ENCODE measurements at regions not wholly inside any gene's neighbourhood (a gene's known extent, or its start where the extent isn't known, plus 50 kb on each side); places are given as distances from the start of the nearest gene placed in this dataset.

- H3F3A ChIP-seq (ENCODE audit: insufficient read depth, low read length), result no peaks in the 10 kb centered on the region
- H3K4me1 ChIP-seq (ENCODE audit: insufficient read depth, low read length, severe bottlenecking), result no peaks in the 10 kb centered on the region
- H3K36me3 ChIP-seq (ENCODE audit: insufficient read depth, low read length), result no peaks in the 10 kb centered on the region
- TF ChIP-seq EZH2 (IDR thresholded peaks at IDR 0.05; ENCODE audit: borderline replicate concordance, low read length), result no peak
- no peak for TF ChIP-seq CTCF (IDR thresholded peaks at IDR 0.05; ENCODE audit: low read length)
- no peaks in the 10 kb centered on the region for H4K20me1 ChIP-seq (ENCODE audit: insufficient read depth, low read length)
- no peak overlapping the region for H3K4me2 ChIP-seq (ENCODE audit: low read length)
- no peak overlapping the region for H3K4me3 ChIP-seq (ENCODE audit: low read depth, low read length, poor library complexity, severe bottlenecking)
- H3K79me2 ChIP-seq (ENCODE audit: insufficient read depth, low read length), result no peaks in the 10 kb centered on the region
- no peaks in the 10 kb centered on the region for H3K9me2 ChIP-seq (ENCODE audit: low read depth, low read length)
- H3K27me3 ChIP-seq (ENCODE audit: insufficient read depth, low read length), result no peaks in the 10 kb centered on the region
- no peak overlapping the region for H3K9ac ChIP-seq (ENCODE audit: low read length)
- no peaks in the 10 kb centered on the region for H3K9me3 ChIP-seq (ENCODE audit: low read length)
- no peak overlapping the region for H3K27ac ChIP-seq (ENCODE audit: low read depth, low read length, poor library complexity, severe bottlenecking)
- H2AFZ ChIP-seq (ENCODE audit: low read length), result no peak overlapping the region
Observed at GRCh38 chr6:48419992-48420391, 309.0 kb upstream of the PTCHD4 start.

GRCh38 chr6:48417927-48418326 is 306.9 kb upstream of the PTCHD4 start:
- no peak for TF ChIP-seq EZH2 (IDR thresholded peaks at IDR 0.05; ENCODE audit: borderline replicate concordance, low read length)
- TF ChIP-seq CTCF (IDR thresholded peaks at IDR 0.05; ENCODE audit: low read length), result no peak
- no peaks in the 10 kb centered on the region for H3K79me2 ChIP-seq (ENCODE audit: insufficient read depth, low read length)
- H3K9ac ChIP-seq (ENCODE audit: low read length), result no peak overlapping the region
- no peaks in the 10 kb centered on the region for H4K20me1 ChIP-seq (ENCODE audit: insufficient read depth, low read length)
- no peaks in the 10 kb centered on the region for H3K9me3 ChIP-seq (ENCODE audit: low read length)
- no peaks in the 10 kb centered on the region for H3F3A ChIP-seq (ENCODE audit: insufficient read depth, low read length)
- no peaks in the 10 kb centered on the region for H3K36me3 ChIP-seq (ENCODE audit: insufficient read depth, low read length)
- no peaks in the 10 kb centered on the region for H3K4me1 ChIP-seq (ENCODE audit: insufficient read depth, low read length, severe bottlenecking)
- H3K9me2 ChIP-seq (ENCODE audit: low read depth, low read length), result no peaks in the 10 kb centered on the region
- no peaks in the 10 kb centered on the region for H3K27me3 ChIP-seq (ENCODE audit: insufficient read depth, low read length)
- no peak overlapping the region for H2AFZ ChIP-seq (ENCODE audit: low read length)
- no peak overlapping the region for H3K4me2 ChIP-seq (ENCODE audit: low read length)
- no peak overlapping the region for H3K27ac ChIP-seq (ENCODE audit: low read depth, low read length, poor library complexity, severe bottlenecking)
- no peak overlapping the region for H3K4me3 ChIP-seq (ENCODE audit: low read depth, low read length, poor library complexity, severe bottlenecking)

GRCh38 chr6:48412656-48413055 is 301.7 kb upstream of the PTCHD4 start:
- H3K9me2 ChIP-seq (ENCODE audit: low read depth, low read length), result no peaks in the 10 kb centered on the region
- H3K4me1 ChIP-seq (ENCODE audit: insufficient read depth, low read length, severe bottlenecking), result no peaks in the 10 kb centered on the region
- no peaks in the 10 kb centered on the region for H3F3A ChIP-seq (ENCODE audit: insufficient read depth, low read length)
- TF ChIP-seq CTCF (IDR thresholded peaks at IDR 0.05; ENCODE audit: low read length) (no peak), EZH2 (IDR thresholded peaks at IDR 0.05; ENCODE audit: borderline replicate concordance, low read length) (no peak)
- no peaks in the 10 kb centered on the region for H3K79me2 ChIP-seq (ENCODE audit: insufficient read depth, low read length)
- no peak overlapping the region for H2AFZ ChIP-seq (ENCODE audit: low read length)
- H3K4me2 ChIP-seq (ENCODE audit: low read length), result no peak overlapping the region
- H3K27me3 ChIP-seq (ENCODE audit: insufficient read depth, low read length), result no peaks in the 10 kb centered on the region
- no peak overlapping the region for H3K27ac ChIP-seq (ENCODE audit: low read depth, low read length, poor library complexity, severe bottlenecking)
- H3K9ac ChIP-seq (ENCODE audit: low read length), result no peak overlapping the region
- no peaks in the 10 kb centered on the region for H4K20me1 ChIP-seq (ENCODE audit: insufficient read depth, low read length)
- H3K36me3 ChIP-seq (ENCODE audit: insufficient read depth, low read length), result no peaks in the 10 kb centered on the region
- no peaks in the 10 kb centered on the region for H3K9me3 ChIP-seq (ENCODE audit: low read length)
- H3K4me3 ChIP-seq (ENCODE audit: low read depth, low read length, poor library complexity, severe bottlenecking), result no peak overlapping the region

Data from OCI-LY1 (cell line).